GDM1 (cell line): ENCODE measurements at regions not wholly inside any gene's neighbourhood (a gene's known extent, or its start where the extent isn't known, plus 50 kb on each side); places are given as distances from the start of the nearest gene placed in this dataset.
"Not testable (repeated sequence)": the region's sequence is repeated elsewhere in the genome, so short reads cannot be mapped to it uniquely, and the experiment has no call there.

Experiments used
- DNase-seq: peaks from one replicate; lab custom pipeline; 2025; lab: John Stamatoyannopoulos, UW

DNA sequence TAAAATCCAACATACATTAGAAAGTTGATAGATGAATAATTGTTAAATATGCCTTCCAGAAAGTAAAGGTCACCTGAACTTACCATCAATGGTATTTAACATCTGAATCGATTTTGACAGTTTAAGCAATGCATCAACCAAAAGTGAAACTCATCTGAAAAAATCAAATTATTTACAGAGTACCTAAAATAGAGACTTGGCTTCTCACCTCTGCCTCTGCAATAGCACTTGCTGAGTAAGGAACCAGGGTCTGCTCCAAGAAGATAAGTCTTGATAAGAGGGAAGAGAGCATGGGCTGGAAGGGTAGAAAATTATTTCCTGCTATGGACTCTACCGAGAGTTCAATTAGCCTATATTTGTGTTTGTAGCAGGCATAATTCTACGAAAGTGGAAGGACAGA, 868.3 kb downstream of the STIM2 start:
- no peak for DNase-seq

DNA sequence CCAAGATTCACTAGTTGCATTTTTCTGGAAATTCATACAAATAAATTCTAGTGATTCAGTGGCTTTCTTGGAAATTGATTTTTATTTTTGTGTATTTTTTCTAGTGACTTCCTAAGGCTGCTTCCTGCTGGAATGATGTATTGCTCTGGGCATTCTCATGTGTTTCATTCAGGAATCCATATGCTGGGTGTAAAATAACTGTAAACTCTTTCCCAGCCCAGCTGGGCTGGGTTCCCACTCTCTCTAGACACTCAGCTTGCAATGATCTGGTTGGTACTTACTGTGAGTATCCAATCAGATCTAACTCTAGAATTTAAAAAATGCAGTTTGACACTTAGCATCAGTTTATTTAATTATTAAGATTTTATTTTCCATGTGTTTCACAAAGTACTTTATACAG, 882.2 kb downstream of the STIM2 start:
- DNase-seq: no peak

DNA sequence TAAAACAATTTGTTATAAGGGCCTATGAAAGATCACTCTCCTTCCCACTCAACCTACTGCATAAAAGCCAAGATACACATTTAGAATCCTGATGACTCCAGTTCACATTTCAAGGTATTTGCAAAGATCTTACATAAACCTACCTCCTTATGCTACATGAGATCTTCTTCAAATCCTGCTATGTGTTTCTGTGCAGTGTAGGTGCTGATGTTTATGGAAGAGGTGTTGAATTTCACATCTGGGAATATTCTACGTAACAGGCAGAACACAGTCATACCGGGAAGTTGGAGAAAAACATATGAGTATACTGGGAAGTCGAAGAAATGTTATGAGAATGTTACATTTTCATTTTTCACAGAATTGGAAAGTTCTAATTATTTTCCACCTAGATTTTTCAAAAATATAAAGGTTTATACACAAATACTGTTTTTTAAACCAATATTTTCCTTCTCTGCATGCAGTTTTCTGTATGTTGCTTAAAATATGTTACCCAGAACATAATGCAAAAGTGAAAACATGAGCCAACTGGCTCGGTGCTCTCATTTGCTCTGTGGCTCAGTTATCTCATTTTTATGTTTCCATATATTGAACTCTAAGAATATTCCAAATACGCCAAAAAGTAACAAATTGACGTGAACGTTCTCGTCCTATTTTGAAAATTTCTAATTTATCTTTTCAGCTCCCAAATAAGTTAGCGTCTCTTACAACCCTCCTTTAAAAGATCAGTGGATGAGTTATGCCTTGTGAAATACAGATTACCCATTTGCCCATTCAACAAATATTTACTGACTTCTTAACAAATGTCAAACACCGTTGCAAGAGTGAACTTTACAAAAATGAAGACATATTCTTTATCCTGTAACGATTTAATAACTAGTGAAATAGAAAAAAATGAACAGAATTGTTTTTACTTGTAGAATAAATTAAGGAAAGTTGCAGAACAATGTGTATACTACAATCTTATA, 899.3 kb downstream of the STIM2 start:
- no peak for DNase-seq

DNA sequence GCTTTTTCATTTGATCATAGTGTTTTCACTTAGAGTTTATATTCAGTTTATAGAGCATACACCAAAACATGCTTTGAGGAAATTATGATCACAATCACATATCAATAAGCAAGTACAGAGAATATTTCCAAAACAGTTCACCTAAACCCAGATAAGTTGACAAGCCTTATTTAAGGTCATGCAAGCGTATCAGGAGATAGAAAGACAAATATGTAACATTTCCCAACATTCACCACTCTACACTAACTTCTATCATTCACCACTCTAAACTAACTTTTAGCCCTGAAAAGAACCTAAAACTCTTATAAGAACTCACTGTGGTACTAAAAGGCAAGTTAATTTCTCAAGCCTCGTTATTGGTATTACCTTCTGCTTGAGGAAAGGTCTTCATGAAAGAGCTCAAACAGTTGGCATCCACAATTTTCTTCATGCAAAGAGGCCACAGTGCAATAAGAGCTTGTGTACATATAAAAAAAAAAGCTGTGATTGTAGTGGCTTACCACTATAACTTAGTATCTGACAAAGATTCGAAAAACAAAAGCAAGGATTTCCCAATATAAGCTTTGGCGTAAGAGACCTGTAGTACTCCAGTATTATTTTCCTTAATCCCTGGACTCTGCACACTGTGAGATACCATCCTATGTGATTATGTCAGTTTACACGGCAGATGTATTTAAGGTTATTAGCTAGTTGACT, 903.3 kb downstream of the STIM2 start:
- no peak for DNase-seq

DNA sequence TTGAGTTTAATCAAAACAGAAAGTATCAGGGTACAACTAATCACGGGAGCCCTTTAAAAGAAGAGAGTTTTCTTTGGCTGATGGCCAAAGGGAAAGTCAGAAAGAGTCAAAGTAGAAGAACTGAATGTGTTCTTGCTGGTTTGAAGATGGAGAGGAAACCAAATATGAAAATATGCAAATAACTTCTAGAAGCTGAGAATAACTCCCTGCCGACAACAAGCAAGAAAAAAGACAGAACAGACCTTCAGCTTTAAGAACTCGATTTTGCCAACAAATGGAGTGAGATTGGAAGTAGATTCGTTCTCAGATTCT, 903.8 kb downstream of the STIM2 start:
- no peak for DNase-seq

DNA sequence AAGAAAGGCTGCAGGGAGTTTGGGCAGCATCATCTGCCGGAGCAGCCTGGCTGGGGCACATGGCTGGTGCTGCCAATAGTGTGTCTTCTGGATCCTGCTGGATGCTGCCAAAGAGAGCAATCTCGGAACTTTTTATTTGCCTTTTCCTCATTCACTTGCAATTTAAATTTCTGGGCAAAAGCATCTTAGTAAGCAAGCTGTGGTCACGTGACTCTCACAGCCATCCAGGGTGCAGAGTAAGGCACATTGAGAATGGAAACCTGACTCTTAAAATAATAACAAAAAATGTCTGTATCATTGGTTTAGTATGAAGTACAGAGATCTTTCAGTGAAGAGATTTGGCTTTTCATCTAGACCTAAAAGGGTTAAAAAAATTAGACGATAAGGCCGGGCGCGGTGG, 910.3 kb downstream of the STIM2 start:
- no peak for DNase-seq

DNA sequence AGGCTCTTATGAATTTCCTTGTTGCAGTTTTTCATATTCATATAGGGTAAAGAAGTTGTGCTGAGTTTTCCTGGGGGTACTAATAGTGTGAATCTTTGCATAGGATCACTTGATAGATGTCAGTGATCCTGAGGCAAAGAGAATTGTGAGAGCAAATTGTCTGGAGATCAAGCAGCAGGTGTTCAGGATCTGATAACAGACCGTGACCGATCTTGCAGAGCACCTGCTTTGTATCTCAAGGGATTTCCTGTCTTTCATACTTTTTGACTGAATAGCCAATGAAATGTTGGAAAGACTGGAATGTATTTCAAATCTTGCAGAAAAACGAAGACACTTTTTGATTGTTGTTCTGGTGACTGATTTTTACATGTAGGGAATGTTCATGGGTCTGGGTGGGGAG, 914.5 kb downstream of the STIM2 start:
- no peak for DNase-seq

DNA sequence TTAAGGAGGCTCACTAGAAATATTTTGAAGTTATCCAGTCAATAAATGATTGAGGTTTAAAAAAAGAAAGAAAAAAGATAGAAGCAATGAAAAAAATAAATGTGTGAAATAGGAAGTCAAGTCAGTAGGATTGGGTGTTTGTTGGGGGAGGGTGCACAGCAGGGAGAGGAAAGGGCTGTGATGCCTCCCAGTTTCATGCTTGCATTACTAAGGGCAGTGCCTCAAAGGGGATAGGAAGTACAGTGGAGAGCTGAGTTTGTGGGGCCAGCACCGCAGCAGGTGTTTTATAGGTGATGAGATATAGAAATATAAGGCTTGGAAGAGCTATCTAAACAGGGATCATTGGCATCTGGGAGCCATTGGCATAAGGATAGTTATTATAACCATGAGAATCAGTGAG, 919.2 kb downstream of the STIM2 start:
- DNase-seq: no peak

DNA sequence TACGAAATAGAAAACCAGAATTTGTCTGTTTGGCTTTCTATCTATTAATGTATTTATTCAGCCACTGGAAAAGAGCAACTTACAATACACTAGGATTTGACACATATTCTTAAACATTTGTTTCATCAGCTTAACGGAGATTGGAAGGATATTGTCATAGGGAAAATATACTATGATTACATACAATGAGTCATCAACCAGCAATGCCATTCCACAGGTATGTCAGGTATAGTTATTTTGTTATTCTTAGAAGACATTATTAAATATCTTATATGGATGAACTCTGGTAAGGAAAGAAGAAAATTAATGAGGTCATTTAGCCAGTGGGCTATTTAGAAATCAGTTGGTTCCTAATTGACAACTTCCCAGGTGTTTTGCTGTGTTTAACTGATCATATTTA, 926.6 kb downstream of the STIM2 start:
- DNase-seq: no peak

DNA sequence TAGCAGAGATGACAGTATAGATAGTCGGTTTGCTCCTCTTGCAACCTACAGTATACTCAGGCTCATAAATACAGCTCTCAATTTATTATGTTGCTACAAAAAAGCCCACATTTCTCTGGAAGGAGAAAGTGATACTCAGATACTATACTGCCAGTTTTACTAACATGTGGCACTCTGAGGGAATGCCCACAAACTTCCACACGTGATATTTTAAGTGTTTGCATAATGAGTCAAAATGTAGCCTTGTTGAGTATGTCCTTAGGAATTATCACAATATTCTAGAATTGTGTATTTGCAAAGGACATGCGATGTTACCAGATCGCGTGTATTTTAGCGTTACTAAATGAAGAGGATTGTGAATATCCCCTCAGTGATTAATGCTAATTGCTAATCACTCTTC, 929.1 kb downstream of the STIM2 start:
- no peak for DNase-seq

DNA sequence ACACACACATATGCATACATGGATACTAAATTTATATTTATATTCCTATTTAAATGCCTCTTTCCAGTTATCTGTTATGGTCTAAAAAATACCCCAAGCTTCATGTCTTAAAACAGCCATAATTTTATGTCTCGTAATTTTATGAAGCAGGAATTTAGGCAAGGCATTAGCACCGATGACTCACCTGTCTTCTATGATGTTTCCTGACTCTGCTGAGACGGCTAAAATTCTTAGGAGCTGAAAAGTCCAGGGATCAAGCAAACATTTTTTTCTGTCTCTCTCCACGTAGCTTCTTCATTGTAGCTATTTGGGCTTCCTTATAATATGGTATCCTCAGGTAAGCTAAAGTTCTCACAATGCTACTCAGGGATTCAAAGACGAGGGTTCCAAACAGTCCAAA, 930.3 kb downstream of the STIM2 start:
- DNase-seq: no peak

DNA sequence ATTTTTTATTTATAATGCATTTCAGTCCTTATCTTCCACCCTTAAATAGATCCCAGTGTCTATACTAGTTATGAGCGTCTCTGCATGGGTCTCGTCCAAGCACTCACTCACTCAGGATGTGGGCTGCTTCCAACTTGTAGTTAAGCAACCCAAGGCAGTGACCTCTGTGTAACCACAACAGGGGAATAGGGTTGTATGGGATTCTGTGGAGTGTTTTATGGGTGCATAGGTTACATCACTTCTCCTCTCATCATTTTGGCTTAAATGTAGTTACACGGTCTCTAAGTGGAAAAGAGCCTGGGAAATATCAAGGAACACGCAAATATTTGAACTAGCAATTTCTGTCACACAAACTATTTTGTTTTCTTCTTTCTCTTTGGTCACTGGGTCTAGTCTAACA, 931.0 kb downstream of the STIM2 start:
- no peak for DNase-seq

DNA sequence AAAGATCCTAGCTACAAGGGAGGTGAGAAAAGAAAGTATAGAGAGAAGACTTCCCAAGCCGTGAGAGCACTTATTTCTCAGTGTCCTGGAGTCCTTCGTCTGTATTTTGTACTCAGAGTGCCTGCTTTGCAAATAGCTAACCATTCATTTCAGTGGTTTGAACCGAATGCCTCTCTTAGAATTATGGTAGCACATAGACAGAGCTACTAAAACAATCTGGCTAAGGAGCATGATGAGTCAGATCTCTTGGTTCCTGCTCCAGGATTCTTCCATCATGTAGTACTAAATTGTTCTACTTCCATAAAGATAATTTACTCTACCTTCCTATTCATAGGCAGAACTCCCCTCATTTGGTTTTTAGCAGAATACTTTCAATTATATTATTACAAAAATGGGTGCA, 946.6 kb downstream of the STIM2 start:
- no peak for DNase-seq

DNA sequence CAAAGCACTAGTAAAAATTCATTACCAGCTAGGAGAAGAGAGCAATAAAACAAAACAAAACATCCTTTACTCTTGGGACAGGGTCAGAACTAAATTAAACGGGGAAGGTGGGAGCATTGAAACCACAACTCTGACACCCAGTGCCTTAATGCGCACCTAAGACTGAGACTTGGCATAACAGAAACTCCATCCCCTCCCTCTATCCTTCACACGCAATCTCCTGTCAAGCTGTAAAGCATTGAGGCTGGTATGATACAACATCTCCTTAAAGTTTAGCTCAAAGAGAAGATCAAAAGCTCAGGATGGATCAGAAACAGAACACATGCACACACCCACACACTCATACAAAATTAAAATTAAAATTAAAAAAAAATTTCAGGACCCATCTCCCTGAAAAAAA, 951.3 kb downstream of the STIM2 start:
- DNase-seq: no peak

DNA sequence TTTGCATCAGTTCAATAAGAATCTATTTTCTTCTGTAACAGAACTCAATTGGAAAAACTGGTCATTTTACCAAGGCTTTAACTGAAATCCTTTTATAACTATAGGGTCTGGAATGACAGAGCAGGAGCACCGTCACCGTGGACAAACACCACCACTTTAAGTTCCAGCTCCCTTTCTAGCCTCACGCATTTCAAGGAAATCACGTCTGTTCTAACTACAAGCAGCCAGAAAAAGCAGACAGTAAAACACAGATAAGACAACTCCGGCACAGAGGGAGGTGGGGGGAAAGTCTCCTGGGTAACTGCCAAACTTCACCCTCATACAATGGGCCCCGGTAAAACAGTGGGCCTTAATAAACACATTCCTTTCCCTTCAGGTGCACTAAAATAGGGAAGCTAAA, 952.6 kb downstream of the STIM2 start:
- DNase-seq: not testable (repeated sequence)

DNA sequence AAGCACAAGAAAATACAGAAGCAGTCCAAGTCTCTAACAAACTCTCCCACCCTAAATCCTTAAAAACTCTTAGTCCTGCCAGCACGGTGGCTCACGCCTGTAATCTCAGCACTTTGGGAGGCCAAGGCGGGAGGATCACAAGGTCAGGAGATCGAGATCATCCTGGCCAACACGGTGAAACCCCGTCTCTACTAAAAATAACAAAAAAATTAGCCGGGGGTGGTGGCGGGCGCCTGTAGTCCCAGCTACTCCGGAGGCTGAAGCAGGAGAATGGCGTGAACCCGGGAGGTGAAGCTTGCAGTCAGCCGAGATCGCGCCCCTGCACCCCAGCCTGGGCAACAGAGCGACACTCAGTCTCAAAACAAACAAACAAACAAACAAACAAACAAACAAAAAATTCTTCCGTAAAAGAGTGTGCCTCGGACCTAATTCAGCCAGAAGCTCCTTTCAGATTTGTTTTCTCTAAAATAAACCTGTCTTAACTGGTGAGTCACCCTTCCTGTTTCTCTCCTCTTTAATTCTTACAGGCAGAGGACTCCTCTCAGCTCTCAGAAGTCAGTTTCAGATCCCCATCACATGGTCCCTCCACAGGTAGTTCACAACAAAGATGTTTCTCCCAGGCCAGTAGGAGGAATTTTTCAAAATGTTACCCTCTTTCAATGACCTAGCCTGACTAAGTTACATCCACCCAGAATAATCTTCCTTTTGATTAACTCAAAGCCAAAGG, 953.2 kb downstream of the STIM2 start:
- not testable (repeated sequence) for DNase-seq

DNA sequence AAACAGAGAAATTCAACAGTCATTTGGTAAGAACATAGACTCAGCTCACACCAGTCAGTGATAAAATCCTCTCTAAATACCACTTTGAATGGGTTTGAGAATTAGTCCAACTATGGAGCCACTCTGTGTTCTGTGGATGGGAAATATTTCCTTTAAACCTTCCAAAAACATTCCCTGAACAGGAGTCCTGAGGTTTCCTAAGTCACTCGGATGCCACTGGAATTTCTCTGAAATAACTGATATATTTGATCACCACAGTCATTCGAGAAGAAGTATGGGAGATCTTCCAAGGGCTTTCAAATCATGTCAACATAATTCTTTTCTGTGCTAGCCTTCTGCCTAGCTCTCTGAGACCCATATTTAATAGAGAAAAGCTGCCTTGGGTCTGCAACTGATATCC, 958.6 kb downstream of the STIM2 start:
- no peak for DNase-seq

DNA sequence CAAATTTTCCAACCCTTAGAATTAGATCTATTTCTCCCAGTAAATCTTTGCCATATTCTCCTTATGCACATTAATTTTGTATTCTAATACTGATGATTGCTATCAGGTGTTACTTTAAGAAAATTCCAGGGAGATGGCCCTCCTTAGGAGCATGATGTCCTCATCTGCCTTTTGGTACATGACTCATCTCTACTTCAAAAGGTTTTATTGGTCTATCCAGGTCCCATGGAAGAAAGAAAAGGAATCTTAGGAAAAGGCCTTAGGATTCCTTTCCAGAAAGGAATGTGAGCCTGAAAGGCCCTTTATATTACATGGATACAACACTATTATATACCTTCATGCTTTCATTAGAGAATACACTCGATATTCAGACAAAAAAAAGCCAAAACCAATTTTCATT, 968.2 kb downstream of the STIM2 start:
- no peak for DNase-seq

DNA sequence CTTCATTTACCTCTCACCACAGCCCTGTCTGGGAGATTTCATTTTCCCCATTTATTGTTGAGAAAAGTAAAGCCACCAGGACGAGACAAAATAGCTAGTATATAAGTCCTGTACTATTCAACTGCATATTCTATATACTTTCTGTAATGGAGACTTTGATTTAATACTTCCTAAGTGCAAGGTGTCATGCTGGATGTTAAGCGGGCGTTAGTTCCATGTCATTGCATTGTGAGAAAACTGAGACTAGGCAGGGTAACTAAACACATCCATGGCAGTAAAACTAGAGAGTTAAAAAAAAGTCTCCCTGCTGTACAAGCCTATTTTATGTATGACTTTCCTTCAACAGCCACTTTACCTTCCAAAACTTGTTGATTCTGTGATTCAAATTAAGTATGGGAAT, 969.6 kb downstream of the STIM2 start:
- no peak for DNase-seq

DNA sequence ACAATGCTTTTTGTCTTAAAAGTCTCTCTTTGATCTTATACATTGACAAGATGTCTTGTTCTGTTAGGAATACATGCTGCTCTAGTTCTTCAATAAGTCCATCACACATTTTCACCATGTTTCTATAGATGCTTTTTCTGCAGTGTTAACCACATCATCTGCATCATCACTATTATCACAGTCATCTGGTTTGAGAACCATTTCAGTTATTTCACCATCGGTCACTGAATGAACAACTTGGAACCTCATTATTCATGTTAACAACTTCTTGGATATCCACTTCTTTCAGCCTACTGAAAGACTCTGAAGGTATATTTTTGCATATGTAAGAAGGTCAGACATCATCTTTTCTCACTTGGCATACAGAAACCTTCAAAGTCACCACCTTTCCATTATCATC, 975.2 kb downstream of the STIM2 start:
- DNase-seq: no peak

DNA sequence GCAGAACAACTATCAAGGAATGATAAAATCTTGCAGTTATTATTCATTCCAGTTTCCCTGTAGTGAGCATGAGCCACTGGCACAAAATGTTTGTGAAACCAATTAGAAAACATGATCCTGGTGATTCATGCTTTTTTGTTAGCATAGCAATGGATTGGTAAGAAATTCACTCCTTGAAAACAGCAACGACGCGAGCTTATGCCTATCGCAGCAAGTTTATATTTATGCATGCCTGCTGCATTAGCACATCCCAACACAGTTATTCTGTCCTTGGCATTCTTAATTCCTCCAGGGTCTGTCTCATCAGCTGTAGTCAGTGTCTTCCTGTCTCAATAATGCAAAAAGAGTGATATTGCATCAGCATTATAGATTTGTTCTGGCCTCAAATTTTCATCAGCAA, 975.9 kb downstream of the STIM2 start:
- DNase-seq: no peak

DNA sequence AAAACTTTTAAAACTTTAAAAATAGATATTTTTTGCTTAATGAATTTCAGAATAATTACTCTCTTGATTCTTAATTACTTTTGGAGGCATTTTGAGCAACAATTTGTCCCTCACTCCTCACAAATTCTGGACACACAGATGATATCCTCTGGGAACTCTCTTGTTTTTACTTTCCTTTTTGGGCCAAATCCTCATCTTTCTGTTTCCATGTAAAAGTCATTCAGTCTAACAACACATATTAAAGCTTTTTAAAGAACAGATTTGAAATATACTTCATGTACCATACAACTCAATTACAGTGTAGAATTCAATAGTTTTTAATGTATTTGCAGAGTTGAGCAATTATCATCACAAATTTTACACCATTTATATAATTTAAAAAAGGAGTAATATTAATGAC, 983.1 kb downstream of the STIM2 start:
- no peak for DNase-seq

DNA sequence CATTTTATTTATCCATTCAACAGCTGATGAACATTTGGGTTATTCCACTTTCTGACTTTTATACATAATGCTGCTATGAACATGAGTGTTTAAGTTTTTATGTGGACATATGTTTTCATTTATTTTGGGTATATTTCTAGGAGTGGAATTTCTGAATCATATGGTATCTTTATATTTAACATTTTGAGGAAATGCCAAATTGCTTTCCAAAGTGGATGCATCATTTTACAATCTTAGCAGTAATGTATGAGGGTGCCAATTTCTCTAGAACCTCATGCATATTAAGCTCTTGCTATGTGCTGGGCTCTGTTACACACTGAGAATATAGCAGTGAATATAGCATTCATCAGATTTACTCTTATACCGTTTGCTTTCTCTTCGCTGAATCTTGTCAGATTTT, 983.7 kb downstream of the STIM2 start:
- DNase-seq: no peak
